GM12878 (cell line): ENCODE measurements at regions not wholly inside any gene's neighbourhood (a gene's known extent, or its start where the extent isn't known, plus 50 kb on each side); places are given as distances from the start of the nearest gene placed in this dataset.

ENCODE experiments used
- ATAC-seq: fragments of 200-7000 bp; cut with Tn5 transposase; 3 replicates; pipeline ENCODE4 v1.9.1; 2020; ENCODE audit warnings: mild to moderate bottlenecking, moderate library complexity
- BruUV-seq: library from RNA; stranded (reverse); fragments of 400-500 nt; replicated peaks from 2 replicates; lab custom pipeline; 2021; lab: Mats Ljungman, UMichigan
- CTCF ChIA-PET: fragments of 300-600 bp; sonication (Branson Sonifier 250); formaldehyde crosslinking; extraction: SDS; loops from one replicate; lab custom pipeline; 2021; ENCODE audit warnings: inconsistent platforms; lab: Yijun Ruan, JAX
- POLR2A ChIA-PET: fragments of 350-600 bp; formaldehyde crosslinking; extraction: SDS; loops from one replicate; lab custom pipeline; 2021; ENCODE audit warnings: inconsistent platforms; lab: Charles Lee
- RAD21 ChIA-PET: fragments of 300-600 bp; sonication (Branson Sonifier 250); formaldehyde crosslinking; loops from one replicate; lab custom pipeline; 2023; ENCODE audit warnings: antibody characterized with exemption; ENCODE audit not compliant: unreplicated experiment; lab: Charles Lee
- SMC1A ChIA-PET: fragments of 300-600 bp; sonication (Branson Sonifier 250); formaldehyde crosslinking; loops from one replicate; lab custom pipeline; 2023; ENCODE audit not compliant: unreplicated experiment, uncharacterized antibody; lab: Charles Lee
- DNase-seq: peaks from one replicate; pipeline ENCODE4 v3.0.0-alpha.2; 2011; ENCODE audit warnings: low read depth, low spot score
- FAIRE-seq: peaks from 3 replicates; lab custom pipeline; 2011; peaks lifted over from hg19 to GRCh38; lab: Jason Lieb, UNC
- H2AFZ ChIP-seq: 2 replicates; pipeline ENCODE4 v1.6.0; 2011; ENCODE audit warnings: low read depth, low read length, control low read depth; ENCODE audit not compliant: control insufficient read depth
- H3K27ac ChIP-seq: 2 replicates; pipeline ENCODE4 v1.5.1; 2011; ENCODE audit warnings: control low read depth; ENCODE audit not compliant: control insufficient read depth, insufficient read depth
- H3K27me3 ChIP-seq, 2 experiments: replicated peaks in 1 of 2; 2 replicates each; pipeline versions ENCODE4 v1.6.0 to v1.6.1; 2011; ENCODE audit warnings: low read length in 1 of 2; ENCODE audit not compliant: control insufficient read depth in 2 of 2, insufficient read depth in 2 of 2
- H3K36me3 ChIP-seq, 2 experiments: 2 replicates each; pipeline ENCODE4 v1.5.1; 2011; ENCODE audit warnings: low read length in 1 of 2; ENCODE audit not compliant: control insufficient read depth in 2 of 2, insufficient read depth in 2 of 2
- H3K4me1 ChIP-seq: 2 replicates; pipeline ENCODE4 v1.6.1; 2011; ENCODE audit warnings: mild to moderate bottlenecking, low read length, moderate library complexity, mixed read lengths; ENCODE audit not compliant: control insufficient read depth, insufficient read depth
- H3K4me2 ChIP-seq: 2 replicates; pipeline ENCODE4 v1.6.0; 2011; ENCODE audit warnings: control low read depth; ENCODE audit not compliant: control insufficient read depth, insufficient read depth
- H3K4me3 ChIP-seq: fragments of 200-600 bp; sonication (generic); 2 replicates; pipeline ENCODE4 v1.5.1; 2016
- H3K79me2 ChIP-seq: 2 replicates; pipeline ENCODE4 v1.6.0; 2011; ENCODE audit warnings: low read length; ENCODE audit not compliant: control insufficient read depth, insufficient read depth
- H3K9ac ChIP-seq: 2 replicates; pipeline ENCODE4 v1.8.0; 2011; ENCODE audit warnings: low read length, control low read depth, mixed read lengths; ENCODE audit not compliant: control insufficient read depth, insufficient read depth
- H3K9me3 ChIP-seq: replicated peaks from 3 replicates; pipeline ENCODE4 v1.5.1; 2011; ENCODE audit warnings: mild to moderate bottlenecking, low read length; ENCODE audit not compliant: control insufficient read depth, insufficient read depth
- H4K20me1 ChIP-seq: 2 replicates; pipeline ENCODE4 v1.6.0; 2011; ENCODE audit not compliant: control insufficient read depth, insufficient read depth
- CBFB ChIP-seq: IDR thresholded peaks from 2 replicates; pipeline ENCODE4 v1.6.1; 2016; ENCODE audit warnings: antibody characterized with exemption, low read depth
- IKZF1 ChIP-seq: fragments of 450-650 bp; conservative IDR thresholded peaks from 2 replicates; pipeline ENCODE4 v1.6.1; 2017; ENCODE audit warnings: antibody characterized with exemption, mild to moderate bottlenecking
- NFXL1 ChIP-seq: fragments of 450-650 bp; IDR thresholded peaks from 2 replicates; pipeline ENCODE4 v1.6.1; 2017; ENCODE audit warnings: antibody characterized with exemption, mild to moderate bottlenecking, borderline replicate concordance
- PAX8 ChIP-seq: fragments of 450-650 bp; IDR thresholded peaks from 2 replicates; pipeline ENCODE4 v1.6.1; 2017; ENCODE audit warnings: mild to moderate bottlenecking, moderate library complexity
- POLR2AphosphoS5 ChIP-seq: IDR thresholded peaks from 2 replicates; pipeline ENCODE4 v1.6.1; 2011; ENCODE audit warnings: mild to moderate bottlenecking, low read length, inconsistent platforms
- RAD21 ChIP-seq: IDR thresholded peaks from 2 replicates; pipeline ENCODE4 v1.6.1; 2011; ENCODE audit warnings: mild to moderate bottlenecking, low read depth, low read length, moderate library complexity; ENCODE audit not compliant: insufficient read depth
- RAD51 ChIP-seq: fragments of 450-650 bp; IDR thresholded peaks from 2 replicates; pipeline ENCODE4 v1.6.1; 2016; ENCODE audit warnings: moderate library complexity, mild to moderate bottlenecking, inconsistent platforms
- SIN3A ChIP-seq: IDR thresholded peaks from 2 replicates; pipeline ENCODE4 v1.6.1; 2012; ENCODE audit warnings: low read depth, low read length, improper control_type of control experiment
- SRF ChIP-seq, 2 experiments: IDR thresholded peaks; 2 replicates each; pipeline ENCODE4 v1.6.1; 2011; ENCODE audit warnings: low read depth in 2 of 2, low read length in 2 of 2, mild to moderate bottlenecking in 1 of 2, moderate library complexity in 1 of 2
- STAT1 ChIP-seq: fragments of 450-650 bp; conservative IDR thresholded peaks from 2 replicates; pipeline ENCODE4 v1.6.1; 2014; ENCODE audit warnings: antibody characterized with exemption, mild to moderate bottlenecking
- SUZ12 ChIP-seq: fragments of 200-600 bp; sonication (generic); IDR thresholded peaks from one replicate; pipeline ENCODE4 v1.6.1; 2018; ENCODE audit warnings: antibody characterized with exemption, mild to moderate bottlenecking; ENCODE audit not compliant: unreplicated experiment
- TCF7 ChIP-seq: IDR thresholded peaks from 2 replicates; pipeline ENCODE4 v1.6.1; 2014; ENCODE audit warnings: antibody characterized with exemption, borderline replicate concordance
- ZNF217 ChIP-seq: fragments of 450-650 bp; IDR thresholded peaks from 2 replicates; pipeline ENCODE4 v1.6.1; 2017; ENCODE audit warnings: antibody characterized with exemption, mild to moderate bottlenecking
- ZNF24 ChIP-seq: fragments of 450-650 bp; IDR thresholded peaks from 2 replicates; pipeline ENCODE4 v1.6.1; 2017; ENCODE audit warnings: antibody characterized with exemption, mild to moderate bottlenecking
- in situ Hi-C: fragments of 300-500 bp; cut with MboI; formaldehyde crosslinking; loops from 9 replicates; pipeline ENCODE4 v1.14.3; 2018; ENCODE audit warnings: mixed read lengths
- intact Hi-C: fragments of 100-400 bp; cut with micrococcal nuclease; formaldehyde crosslinking; loops from one replicate; pipeline ENCODE4 v1.14.2; 2022; ENCODE audit not compliant: unreplicated experiment
- TF ChIP-seq, protein P1 (sequence below): fragments of 450-650 bp; conservative IDR thresholded peaks from 2 replicates; pipeline ENCODE4 v1.6.1; 2017; ENCODE audit warnings: mild to moderate bottlenecking, moderate library complexity
- TF ChIP-seq, protein P2 (sequence below), 3 experiments: IDR thresholded peaks in 2 of 3; conservative IDR thresholded peaks in 1 of 3; 2 replicates each; pipeline ENCODE4 v1.5.1; 2011; ENCODE audit warnings: low read depth in 3 of 3, low read length in 3 of 3, mild to moderate bottlenecking in 3 of 3, control low read depth in 2 of 3, moderate library complexity in 2 of 3, inconsistent platforms in 1 of 3, mixed read lengths in 1 of 3; ENCODE audit not compliant: control insufficient read depth in 2 of 3, insufficient read depth in 1 of 3; ENCODE audit errors: extremely low read depth in 1 of 3

DNA sequence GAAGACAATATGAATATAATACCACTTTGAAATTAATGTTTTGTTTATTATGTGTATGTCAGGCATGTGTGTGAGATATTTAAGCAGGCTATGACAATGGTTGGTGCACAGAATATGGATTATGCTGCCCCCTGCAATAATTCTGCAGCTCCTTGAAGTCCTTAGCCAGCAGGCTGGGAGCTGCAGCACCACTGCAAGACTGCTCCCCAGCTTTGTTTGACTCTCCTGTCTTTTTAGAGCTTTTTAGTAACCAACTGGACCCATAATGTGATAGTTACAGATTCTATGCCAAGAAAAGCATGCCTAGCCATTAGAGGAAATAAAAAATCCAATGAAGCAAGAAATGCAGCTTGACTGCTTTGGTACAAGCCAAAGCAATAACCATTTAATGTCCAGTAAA, 535.1 kb downstream of the TMEM135 start:
- BruUV-seq, result no TSS peak
- no peak for DNase-seq
- H3K79me2 ChIP-seq, result no peaks in the 10 kb centered on the region
- ATAC-seq, result no peak
- no peak overlapping the region for H3K4me3 ChIP-seq
- H3K4me1 ChIP-seq, result no peaks in the 10 kb centered on the region
- H2AFZ ChIP-seq, result no peak overlapping the region
- H3K27ac ChIP-seq, result no peak overlapping the region
- no peak overlapping the region for H3K9ac ChIP-seq
- H3K4me2 ChIP-seq, result no peak overlapping the region
- H3K36me3 ChIP-seq, result no peaks in the 10 kb centered on the region
- FAIRE-seq, result no peak
- ChIA-PET POLR2A (no interaction called here), RAD21 (no interaction called here), SMC1A (no interaction called here), CTCF (interaction anchor here (0.6 to 0.9 kb wide), 3 partner anchors 11 to 150 kb away, joined by 3 read pairs; no protein-coding TSS in a partner anchor)
- no peak for TF ChIP-seq RAD51
- TF ChIP-seq POLR2AphosphoS5, result no peak
- TF ChIP-seq RAD21, result no peak
- TF ChIP-seq, protein P1, sequence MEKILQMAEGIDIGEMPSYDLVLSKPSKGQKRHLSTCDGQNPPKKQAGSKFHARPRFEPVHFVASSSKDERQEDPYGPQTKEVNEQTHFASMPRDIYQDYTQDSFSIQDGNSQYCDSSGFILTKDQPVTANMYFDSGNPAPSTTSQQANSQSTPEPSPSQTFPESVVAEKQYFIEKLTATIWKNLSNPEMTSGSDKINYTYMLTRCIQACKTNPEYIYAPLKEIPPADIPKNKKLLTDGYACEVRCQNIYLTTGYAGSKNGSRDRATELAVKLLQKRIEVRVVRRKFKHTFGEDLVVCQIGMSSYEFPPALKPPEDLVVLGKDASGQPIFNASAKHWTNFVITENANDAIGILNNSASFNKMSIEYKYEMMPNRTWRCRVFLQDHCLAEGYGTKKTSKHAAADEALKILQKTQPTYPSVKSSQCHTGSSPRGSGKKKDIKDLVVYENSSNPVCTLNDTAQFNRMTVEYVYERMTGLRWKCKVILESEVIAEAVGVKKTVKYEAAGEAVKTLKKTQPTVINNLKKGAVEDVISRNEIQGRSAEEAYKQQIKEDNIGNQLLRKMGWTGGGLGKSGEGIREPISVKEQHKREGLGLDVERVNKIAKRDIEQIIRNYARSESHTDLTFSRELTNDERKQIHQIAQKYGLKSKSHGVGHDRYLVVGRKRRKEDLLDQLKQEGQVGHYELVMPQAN, result no peak
- TF ChIP-seq SUZ12, result no peak
- no peak for TF ChIP-seq CBFB
- no peak for TF ChIP-seq ZNF24
- no peak for TF ChIP-seq SRF (IDR thresholded peaks at IDR 0.05; ENCODE audit: low read depth in 2 of 2, low read length in 2 of 2)
- TF ChIP-seq, protein P2, sequence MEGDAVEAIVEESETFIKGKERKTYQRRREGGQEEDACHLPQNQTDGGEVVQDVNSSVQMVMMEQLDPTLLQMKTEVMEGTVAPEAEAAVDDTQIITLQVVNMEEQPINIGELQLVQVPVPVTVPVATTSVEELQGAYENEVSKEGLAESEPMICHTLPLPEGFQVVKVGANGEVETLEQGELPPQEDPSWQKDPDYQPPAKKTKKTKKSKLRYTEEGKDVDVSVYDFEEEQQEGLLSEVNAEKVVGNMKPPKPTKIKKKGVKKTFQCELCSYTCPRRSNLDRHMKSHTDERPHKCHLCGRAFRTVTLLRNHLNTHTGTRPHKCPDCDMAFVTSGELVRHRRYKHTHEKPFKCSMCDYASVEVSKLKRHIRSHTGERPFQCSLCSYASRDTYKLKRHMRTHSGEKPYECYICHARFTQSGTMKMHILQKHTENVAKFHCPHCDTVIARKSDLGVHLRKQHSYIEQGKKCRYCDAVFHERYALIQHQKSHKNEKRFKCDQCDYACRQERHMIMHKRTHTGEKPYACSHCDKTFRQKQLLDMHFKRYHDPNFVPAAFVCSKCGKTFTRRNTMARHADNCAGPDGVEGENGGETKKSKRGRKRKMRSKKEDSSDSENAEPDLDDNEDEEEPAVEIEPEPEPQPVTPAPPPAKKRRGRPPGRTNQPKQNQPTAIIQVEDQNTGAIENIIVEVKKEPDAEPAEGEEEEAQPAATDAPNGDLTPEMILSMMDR (IDR thresholded peaks at IDR 0.05 in 2 of 3, conservative IDR thresholded peaks at IDR 0.05 in 1 of 3; ENCODE audit: control insufficient read depth in 2 of 3, extremely low read depth in 1 of 3, insufficient read depth in 1 of 3, low read depth in 3 of 3, low read length in 3 of 3), result no peak
- TF ChIP-seq NFXL1, result no peak
- no peak for TF ChIP-seq TCF7
- no peak for TF ChIP-seq ZNF217
- TF ChIP-seq IKZF1, result no peak
- TF ChIP-seq PAX8, result no peak
- no peak for TF ChIP-seq STAT1
- TF ChIP-seq SIN3A, result no peak
- H3K27me3 ChIP-seq, result no peaks in the 10 kb centered on the region; a peak in 1 of 4 replicates
- H3K9me3 ChIP-seq, result no peaks in the 10 kb centered on the region
- H4K20me1 ChIP-seq, result no peaks in the 10 kb centered on the region
- intact Hi-C loops (no loop called here), in situ Hi-C loops (no loop called here)
